ENCODE measurements at regions not wholly inside any gene's neighbourhood (a gene's known extent, or its start where the extent isn't known, plus 50 kb on each side); places are given as distances from the start of the nearest gene placed in this dataset.

GRCh38 chr4:85058551-85058950 is 92.1 kb upstream of the WDFY3 start:
- H3K4me3 ChIP-seq = no peak overlapping the region
- no peak overlapping the region for H3K27ac ChIP-seq
- 93% methylated on average over 3 of the region's 3 CpGs for WGBS, 2 donors
- TF ChIP-seq POLR2A (IDR thresholded peaks at IDR 0.05) (no peak), CTCF (IDR thresholded peaks at IDR 0.05) (no peak)
- no peak for DNase-seq
- no peaks in the 10 kb centered on the region for H3K4me1 ChIP-seq
- H3K36me3 ChIP-seq (ENCODE audit: low read depth, missing control alignments) = no peaks in the 10 kb centered on the region
- no peaks in the 10 kb centered on the region for H3K27me3 ChIP-seq
- no peaks in the 10 kb centered on the region for H3K9me3 ChIP-seq
- intact Hi-C loops (cut with DNase I; ENCODE audit: low total_unique reads) = no loop called here

- no peak for TF ChIP-seq CTCF (IDR thresholded peaks at IDR 0.05)
- no peak for TF ChIP-seq POLR2A (IDR thresholded peaks at IDR 0.05)
- Histone ChIP-seq H3K27me3 (no peaks in the 10 kb centered on the region), H3K4me3 (no peak overlapping the region), H3K4me1 (no peaks in the 10 kb centered on the region), H3K9me3 (no peaks in the 10 kb centered on the region), H3K27ac (no peak overlapping the region), H3K36me3 (ENCODE audit: low read depth, missing control alignments) (no peaks in the 10 kb centered on the region)
- DNase-seq = no peak
- WGBS, 2 donors = 78 to 92% methylated on average over 1 of the region's 1 CpG
- intact Hi-C loops (cut with DNase I; ENCODE audit: low total_unique reads) = no loop called here
These were observed 95.5 kb upstream of the WDFY3 start for GRCh38 chr4:85061974-85062373.

- Histone ChIP-seq H3K4me1 (no peaks in the 10 kb centered on the region), H3K27me3 (no peaks in the 10 kb centered on the region), H3K9me3 (no peaks in the 10 kb centered on the region), H3K27ac (no peak overlapping the region), H3K4me3 (no peak overlapping the region), H3K36me3 (ENCODE audit: low read depth, missing control alignments) (no peaks in the 10 kb centered on the region)
- TF ChIP-seq CTCF (IDR thresholded peaks at IDR 0.05) (no peak), POLR2A (IDR thresholded peaks at IDR 0.05) (no peak)
- intact Hi-C loops (cut with DNase I; ENCODE audit: low total_unique reads) = no loop called here
- no peak for DNase-seq
These were observed 96.0 kb upstream of the WDFY3 start for GRCh38 chr4:85062466-85062865.

- Histone ChIP-seq H3K27ac (no peak overlapping the region), H3K4me3 (no peak overlapping the region), H3K4me1 (no peaks in the 10 kb centered on the region), H3K9me3 (no peaks in the 10 kb centered on the region), H3K36me3 (ENCODE audit: low read depth, missing control alignments) (no peaks in the 10 kb centered on the region), H3K27me3 (no peaks in the 10 kb centered on the region)
- 91 to 98% methylated on average over 2 of the region's 2 CpGs for WGBS, 2 donors
- DNase-seq = no peak
- TF ChIP-seq POLR2A (IDR thresholded peaks at IDR 0.05) = no peak
- no peak for TF ChIP-seq CTCF (IDR thresholded peaks at IDR 0.05)
- intact Hi-C loops (cut with DNase I; ENCODE audit: low total_unique reads) = no loop called here
These were observed 100.9 kb upstream of the WDFY3 start for GRCh38 chr4:85067342-85067741.

GRCh38 chr4:85078016-85078415 is 111.5 kb upstream of the WDFY3 start:
- TF ChIP-seq CTCF (IDR thresholded peaks at IDR 0.05) = no peak
- no peak for TF ChIP-seq POLR2A (IDR thresholded peaks at IDR 0.05)
- 94 to 97% methylated on average over 2 of the region's 2 CpGs for WGBS, 2 donors
- H3K9me3 ChIP-seq = no peaks in the 10 kb centered on the region
- no peak overlapping the region for H3K4me3 ChIP-seq
- no peaks in the 10 kb centered on the region for H3K27me3 ChIP-seq
- intact Hi-C loops (cut with DNase I; ENCODE audit: low total_unique reads) = no loop called here
- no peaks in the 10 kb centered on the region for H3K4me1 ChIP-seq
- DNase-seq = no peak
- H3K36me3 ChIP-seq (ENCODE audit: low read depth, missing control alignments) = no peaks in the 10 kb centered on the region
- H3K27ac ChIP-seq = no peak overlapping the region
